WI38 (cell line): ENCODE measurements at regions not wholly inside any gene's neighbourhood (a gene's known extent, or its start where the extent isn't known, plus 50 kb on each side); places are given as distances from the start of the nearest gene placed in this dataset.

ENCODE experiments used
- H3K4me3 ChIP-seq: 2 replicates; pipeline ENCODE4 v1.5.1; 2011; ENCODE audit warnings: low read depth, mild to moderate bottlenecking, control low read depth, low read length
- TF ChIP-seq, protein P1 (sequence below): IDR thresholded peaks from 2 replicates; pipeline ENCODE4 v1.5.1; 2012; ENCODE audit warnings: low read depth, mild to moderate bottlenecking, control low read depth, low read length

GRCh38 chr2:12169721-12170120 lies 423.3 kb downstream of the LPIN1 start:
- H3K4me3 ChIP-seq = no peak overlapping the region
- TF ChIP-seq, protein P1, sequence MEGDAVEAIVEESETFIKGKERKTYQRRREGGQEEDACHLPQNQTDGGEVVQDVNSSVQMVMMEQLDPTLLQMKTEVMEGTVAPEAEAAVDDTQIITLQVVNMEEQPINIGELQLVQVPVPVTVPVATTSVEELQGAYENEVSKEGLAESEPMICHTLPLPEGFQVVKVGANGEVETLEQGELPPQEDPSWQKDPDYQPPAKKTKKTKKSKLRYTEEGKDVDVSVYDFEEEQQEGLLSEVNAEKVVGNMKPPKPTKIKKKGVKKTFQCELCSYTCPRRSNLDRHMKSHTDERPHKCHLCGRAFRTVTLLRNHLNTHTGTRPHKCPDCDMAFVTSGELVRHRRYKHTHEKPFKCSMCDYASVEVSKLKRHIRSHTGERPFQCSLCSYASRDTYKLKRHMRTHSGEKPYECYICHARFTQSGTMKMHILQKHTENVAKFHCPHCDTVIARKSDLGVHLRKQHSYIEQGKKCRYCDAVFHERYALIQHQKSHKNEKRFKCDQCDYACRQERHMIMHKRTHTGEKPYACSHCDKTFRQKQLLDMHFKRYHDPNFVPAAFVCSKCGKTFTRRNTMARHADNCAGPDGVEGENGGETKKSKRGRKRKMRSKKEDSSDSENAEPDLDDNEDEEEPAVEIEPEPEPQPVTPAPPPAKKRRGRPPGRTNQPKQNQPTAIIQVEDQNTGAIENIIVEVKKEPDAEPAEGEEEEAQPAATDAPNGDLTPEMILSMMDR = no peak

- TF ChIP-seq, protein P1 = no peak
- no peak overlapping the region for H3K4me3 ChIP-seq
Observed at GRCh38 chr2:12170121-12170520, 423.7 kb downstream of the LPIN1 start.

GRCh38 chr2:12173271-12173942 lies 427.0 kb downstream of the LPIN1 start:
- TF ChIP-seq, protein P1 = peak; percentile 45
- no peak overlapping the region for H3K4me3 ChIP-seq

DNA sequence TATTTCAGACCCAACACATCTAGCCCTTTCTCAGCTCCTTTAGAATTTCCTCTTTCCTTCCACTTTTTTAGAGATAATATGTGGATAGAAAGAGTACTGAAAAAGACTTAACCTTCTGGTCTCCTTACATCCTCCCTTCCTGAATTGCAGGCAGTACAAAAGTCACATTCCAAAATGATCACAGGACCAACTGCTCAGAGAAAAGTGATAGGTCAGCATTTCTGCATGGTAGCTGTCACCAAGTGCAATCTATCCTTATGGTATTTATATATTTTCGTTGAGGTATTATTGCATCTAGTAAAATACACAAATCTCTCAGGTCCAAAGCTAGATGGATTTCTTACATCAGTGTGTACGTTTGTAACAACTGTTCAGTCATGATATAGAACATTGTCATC lies 427.5 kb downstream of the LPIN1 start:
- TF ChIP-seq, protein P1 = no peak
- H3K4me3 ChIP-seq = no peak overlapping the region

DNA sequence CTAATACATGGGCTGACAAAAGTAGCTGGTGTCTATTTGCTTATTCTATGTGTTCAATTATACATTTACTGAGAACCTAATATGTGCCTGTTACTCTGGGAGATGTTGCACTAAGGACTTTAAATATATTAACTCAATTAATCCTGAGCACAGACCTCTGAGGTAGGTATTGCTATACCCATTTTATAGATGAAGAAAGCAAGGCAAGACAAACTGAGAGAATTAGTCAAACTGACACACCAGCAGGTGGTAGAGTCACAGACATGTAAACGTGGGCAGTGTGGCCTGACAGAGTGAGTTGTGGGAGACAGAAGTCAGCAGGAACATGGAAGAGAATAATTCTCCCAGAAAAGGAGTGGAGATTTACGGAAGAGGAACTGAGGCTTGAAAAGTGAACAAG lies 428.9 kb downstream of the LPIN1 start:
- TF ChIP-seq, protein P1 = no peak
- H3K4me3 ChIP-seq = no peak overlapping the region

DNA sequence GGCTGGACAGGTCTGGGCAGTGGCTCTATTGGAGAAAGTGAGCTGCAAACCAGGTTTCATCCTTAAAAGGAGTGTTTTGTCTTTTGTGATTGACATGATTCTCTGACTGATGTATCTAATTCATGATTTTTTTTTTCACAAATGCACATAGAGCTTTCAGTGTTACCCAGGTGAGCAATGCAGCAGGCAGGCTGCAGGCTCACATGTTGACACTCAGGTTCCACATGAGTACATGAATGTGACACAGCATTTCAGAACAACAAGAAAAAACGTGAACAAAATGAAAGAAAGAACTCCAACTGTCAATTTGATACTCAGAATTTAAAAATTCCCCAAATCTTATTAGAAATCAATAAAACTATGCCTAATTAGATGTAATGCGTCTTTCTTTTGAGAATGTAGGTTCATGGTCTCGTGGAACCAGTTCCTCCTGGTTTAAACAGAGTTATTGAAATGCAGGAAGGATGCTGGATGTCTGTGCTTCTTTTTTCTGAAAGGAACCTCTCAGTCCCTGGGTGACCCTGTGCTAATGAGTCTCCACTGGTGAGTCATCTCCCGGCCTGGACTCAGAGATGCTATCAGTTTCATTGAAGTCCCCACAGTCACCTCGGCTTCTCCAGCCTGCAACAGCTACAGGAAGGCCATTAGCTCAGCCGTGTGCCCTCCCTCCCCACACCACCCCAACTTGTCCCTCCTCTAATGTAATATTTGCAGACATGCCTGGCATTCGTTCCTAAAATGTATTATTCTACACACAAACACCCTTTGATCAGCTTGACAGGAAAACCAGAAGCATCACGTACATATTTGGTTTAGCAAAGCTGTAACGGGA lies 430.4 kb downstream of the LPIN1 start:
- TF ChIP-seq, protein P1 = no peak
- H3K4me3 ChIP-seq = no peak overlapping the region
